NOMO-1 treated with dmso at 0.1 percent for 144 hours (cell line): ENCODE measurements at regions not wholly inside any gene's neighbourhood (a gene's known extent, or its start where the extent isn't known, plus 50 kb on each side); places are given as distances from the start of the nearest gene placed in this dataset.

ENCODE experiments used
- DNase-seq: peaks from one replicate; lab custom pipeline; 2025; ENCODE audit not compliant: unreplicated experiment; lab: John Stamatoyannopoulos, UW

GRCh38 chrX:134718105-134718965 lies 60.1 kb upstream of the PLAC1 start:
- DNase-seq, result no peak

DNA sequence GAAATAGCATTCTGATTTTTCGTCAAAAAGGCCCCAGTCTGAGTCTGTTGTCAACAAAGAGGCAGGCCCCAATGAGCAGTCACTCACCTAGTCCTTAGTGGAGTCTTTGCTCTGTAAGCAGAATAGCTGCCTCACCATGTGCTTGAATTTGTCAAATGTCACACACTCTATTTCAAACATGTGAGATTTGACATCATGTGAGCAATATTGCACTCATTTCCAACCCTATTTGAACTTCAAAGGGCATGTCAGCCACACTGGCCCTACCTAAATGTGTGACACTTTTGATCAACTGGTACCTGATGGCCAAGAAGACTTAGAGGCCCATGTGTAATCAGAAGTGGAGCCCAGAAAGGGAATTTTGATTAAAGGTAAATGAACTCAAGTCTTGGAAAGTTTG lies 59.4 kb upstream of the PLAC1 start:
- DNase-seq, result no peak

GRCh38 chrX:134716620-134717012 lies 58.3 kb upstream of the PLAC1 start:
- no peak for DNase-seq

DNA sequence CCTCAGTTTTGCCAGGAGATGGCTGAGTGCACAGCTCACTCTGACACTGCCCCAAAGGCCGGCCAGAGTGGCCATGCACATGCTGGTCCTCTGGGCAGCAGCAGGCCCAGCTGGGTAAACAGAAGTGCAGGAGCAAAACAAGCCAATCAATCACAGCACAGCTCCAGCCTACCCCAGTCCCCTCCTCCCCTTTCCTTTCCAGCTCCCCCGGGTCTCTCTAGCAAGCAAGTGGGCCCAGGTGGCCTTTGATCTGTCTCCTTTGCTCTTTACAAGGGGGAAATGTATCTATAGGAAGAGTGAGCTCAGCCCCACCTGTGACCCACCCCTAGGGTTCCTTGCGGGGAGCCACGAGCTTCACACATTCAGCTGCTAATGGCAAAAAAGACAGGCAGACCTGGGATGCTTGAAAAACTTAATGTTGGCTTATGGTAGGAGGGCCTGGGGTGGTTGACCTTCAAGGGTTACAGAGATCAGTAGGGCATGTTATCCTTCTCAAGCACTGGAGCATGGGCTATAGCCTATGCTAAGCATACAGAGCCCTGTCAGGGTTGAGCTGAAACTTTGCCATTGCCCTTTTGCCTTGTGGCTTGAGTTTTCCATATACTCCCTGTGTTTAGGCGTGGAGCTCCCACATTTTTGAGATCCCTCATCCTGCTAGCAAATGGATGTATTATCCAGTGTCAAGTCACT lies 57.8 kb upstream of the PLAC1 start:
- DNase-seq, result no peak

- DNase-seq, result no peak
These were observed 56.4 kb upstream of the PLAC1 start for GRCh38 chrX:134714633-134715110.

- no peak for DNase-seq
These were observed 55.4 kb upstream of the PLAC1 start for GRCh38 chrX:134713618-134714107.

DNA sequence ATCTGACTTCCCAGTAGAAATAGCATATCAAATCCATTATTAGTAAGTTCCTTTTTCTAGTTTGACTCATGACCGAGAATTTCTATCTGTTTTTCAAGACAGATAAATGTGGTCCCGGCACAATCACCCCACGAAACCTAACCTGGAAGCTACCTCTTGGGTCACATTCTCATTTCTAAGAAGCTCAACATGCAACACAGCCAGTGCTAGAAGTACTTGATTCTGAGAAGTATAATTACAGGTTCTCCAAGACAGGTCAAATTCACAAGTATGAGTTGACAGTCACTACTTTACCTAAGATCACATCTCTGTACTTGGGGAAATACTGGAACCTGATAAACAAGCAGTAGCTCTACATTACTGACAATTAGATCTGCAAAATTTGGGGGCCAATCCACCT lies 54.0 kb upstream of the PLAC1 start:
- DNase-seq, result no peak

DNA sequence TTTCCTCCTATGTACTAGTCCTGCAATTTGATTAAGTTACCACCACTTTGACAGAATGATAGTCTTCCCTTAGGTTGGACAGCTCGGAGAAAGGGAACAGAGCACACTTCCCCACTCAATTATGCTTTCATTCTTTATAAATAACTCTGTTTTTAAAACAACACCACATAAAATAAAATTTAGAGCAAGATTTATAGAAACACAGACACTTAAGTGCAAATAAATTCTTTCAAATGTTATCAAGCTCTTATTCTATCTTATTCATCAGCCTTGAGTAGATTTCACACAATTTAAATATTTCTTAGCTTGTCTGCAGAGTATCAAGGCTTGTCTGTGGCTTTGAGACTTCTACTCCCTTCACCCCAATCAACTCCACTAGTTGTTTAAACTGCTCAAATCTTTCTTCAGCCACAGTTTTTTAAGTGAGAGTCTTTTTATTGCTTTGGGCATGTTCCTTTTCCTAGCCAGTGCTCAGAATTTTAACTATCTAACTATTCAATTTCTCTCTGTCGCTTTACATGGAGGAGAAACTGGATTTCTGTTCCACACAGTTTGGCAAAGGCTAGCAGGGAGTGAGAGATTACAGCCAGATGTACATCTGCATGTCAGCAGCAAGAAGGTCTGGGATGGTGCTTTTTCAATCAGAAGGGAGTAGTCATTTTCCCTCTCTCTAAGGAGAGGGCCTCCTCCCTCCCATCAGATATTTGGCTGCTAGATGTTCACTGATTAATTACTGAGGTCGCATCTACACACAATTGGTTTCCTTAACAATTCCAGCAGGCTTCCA lies 53.1 kb upstream of the PLAC1 start:
- DNase-seq, result no peak
